Testis (tissue), 2 donors: ENCODE measurements at regions not wholly inside any gene's neighbourhood (a gene's known extent, or its start where the extent isn't known, plus 50 kb on each side); places are given as distances from the start of the nearest gene placed in this dataset.

Experiments used
- DNase-seq: peaks from one replicate; pipeline ENCODE4 v3.0.0-alpha.2; 2019
- H3K27ac ChIP-seq, 2 donors: fragments of 200-600 bp; sonication (generic); one replicate each; pipeline ENCODE4 v1.5.1; 2019
- H3K27me3 ChIP-seq: fragments of 200-600 bp; sonication (generic); one replicate; pipeline ENCODE4 v1.5.1; 2019
- H3K36me3 ChIP-seq: fragments of 200-600 bp; sonication (generic); one replicate; pipeline ENCODE4 v1.5.1; 2017; ENCODE audit warnings: low read depth; ENCODE audit errors: missing control alignments
- H3K4me1 ChIP-seq: fragments of 200-600 bp; sonication (generic); one replicate; pipeline ENCODE4 v1.5.1; 2019
- H3K4me3 ChIP-seq, 2 donors: fragments of 200-600 bp; sonication (generic); one replicate each; pipeline ENCODE4 v1.5.1; 2017 to 2019
- H3K9me3 ChIP-seq: fragments of 200-600 bp; sonication (generic); one replicate; pipeline ENCODE4 v1.5.1; 2017
- POLR2A ChIP-seq: fragments of 450-650 bp; IDR thresholded peaks from one replicate; pipeline ENCODE4 v1.6.1; 2017; ENCODE audit warnings: antibody characterized with exemption, mild to moderate bottlenecking, moderate library complexity
- WGBS, 2 donors: methylation state at CpG; one replicate each; pipeline ENCODE4 v1.1.5; 2018; 5-methylcytosine and 5-hydroxymethylcytosine counted together
- intact Hi-C: fragments of 100-400 bp; cut with DNase I; formaldehyde crosslinking; loops from one replicate; pipeline ENCODE4 v1.15.1; 2023; ENCODE audit warnings: low total_unique reads
- TF ChIP-seq, protein P1 (sequence below), 3 experiments: fragments of 450-650 bp in 2 of 3; fragments of 200-600 bp in 1 of 3; sonication (generic) in 1 of 3; IDR thresholded peaks; one replicate each; pipeline ENCODE4 v1.5.1; 2016 to 2019; ENCODE audit warnings: antibody characterized with exemption in 3 of 3, mild to moderate bottlenecking in 2 of 3, moderate library complexity in 1 of 3

DNA sequence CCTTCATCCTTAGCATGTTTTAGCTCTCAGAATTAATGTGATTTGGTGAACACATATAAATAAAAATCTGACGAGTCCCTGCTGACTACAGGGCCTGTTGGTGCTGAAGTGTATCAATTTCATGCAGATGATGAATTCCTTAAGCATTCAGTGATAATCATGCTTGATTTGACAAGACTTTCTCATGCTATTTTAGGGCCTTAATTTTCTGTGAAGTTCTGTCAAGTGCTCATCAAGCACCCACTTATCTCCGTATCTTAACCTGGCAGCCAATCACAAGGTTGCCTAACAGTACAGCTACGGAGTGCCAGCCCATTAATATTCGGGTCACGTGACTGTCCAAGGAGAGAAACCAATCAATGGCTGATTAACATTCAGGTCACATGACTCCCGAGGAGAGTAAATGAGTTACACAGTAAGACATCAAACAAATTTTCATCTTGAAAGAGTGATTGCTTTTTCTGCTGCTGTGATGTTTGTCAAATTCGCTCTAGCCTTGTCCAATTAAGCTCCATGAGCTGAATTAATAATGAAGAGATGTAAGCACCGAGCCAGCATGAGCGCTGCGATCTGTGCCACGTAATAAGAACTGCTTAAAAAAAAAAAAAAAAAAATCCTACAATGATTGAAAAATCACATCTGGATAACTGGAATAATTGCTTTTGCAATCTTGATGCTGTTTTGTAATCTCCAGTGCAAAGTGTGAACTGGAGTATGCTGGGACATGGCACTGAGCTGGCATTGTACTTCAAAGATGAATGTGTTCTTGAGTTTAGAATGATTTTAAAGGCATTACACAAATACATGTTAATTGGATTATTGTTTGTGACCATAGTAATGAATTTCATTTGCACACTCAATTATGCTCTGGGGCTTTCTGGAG is 104.3 kb upstream of the SPATA31D4 start:
- TF ChIP-seq, protein P1, sequence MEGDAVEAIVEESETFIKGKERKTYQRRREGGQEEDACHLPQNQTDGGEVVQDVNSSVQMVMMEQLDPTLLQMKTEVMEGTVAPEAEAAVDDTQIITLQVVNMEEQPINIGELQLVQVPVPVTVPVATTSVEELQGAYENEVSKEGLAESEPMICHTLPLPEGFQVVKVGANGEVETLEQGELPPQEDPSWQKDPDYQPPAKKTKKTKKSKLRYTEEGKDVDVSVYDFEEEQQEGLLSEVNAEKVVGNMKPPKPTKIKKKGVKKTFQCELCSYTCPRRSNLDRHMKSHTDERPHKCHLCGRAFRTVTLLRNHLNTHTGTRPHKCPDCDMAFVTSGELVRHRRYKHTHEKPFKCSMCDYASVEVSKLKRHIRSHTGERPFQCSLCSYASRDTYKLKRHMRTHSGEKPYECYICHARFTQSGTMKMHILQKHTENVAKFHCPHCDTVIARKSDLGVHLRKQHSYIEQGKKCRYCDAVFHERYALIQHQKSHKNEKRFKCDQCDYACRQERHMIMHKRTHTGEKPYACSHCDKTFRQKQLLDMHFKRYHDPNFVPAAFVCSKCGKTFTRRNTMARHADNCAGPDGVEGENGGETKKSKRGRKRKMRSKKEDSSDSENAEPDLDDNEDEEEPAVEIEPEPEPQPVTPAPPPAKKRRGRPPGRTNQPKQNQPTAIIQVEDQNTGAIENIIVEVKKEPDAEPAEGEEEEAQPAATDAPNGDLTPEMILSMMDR (IDR thresholded peaks at IDR 0.05) = no peak
- no peak for TF ChIP-seq POLR2A
- no peaks in the 10 kb centered on the region for H3K9me3 ChIP-seq
- 63 to 77% methylated on average over 11 of the region's 11 CpGs for WGBS, 2 donors
- H3K4me1 ChIP-seq = no peaks in the 10 kb centered on the region
- DNase-seq = peak; percentile 41
- intact Hi-C loops = no loop called here
- H3K27ac ChIP-seq = no peak overlapping the region
- H3K27me3 ChIP-seq = no peaks in the 10 kb centered on the region
- no peak overlapping the region for H3K4me3 ChIP-seq
- no peaks in the 10 kb centered on the region for H3K36me3 ChIP-seq

DNA sequence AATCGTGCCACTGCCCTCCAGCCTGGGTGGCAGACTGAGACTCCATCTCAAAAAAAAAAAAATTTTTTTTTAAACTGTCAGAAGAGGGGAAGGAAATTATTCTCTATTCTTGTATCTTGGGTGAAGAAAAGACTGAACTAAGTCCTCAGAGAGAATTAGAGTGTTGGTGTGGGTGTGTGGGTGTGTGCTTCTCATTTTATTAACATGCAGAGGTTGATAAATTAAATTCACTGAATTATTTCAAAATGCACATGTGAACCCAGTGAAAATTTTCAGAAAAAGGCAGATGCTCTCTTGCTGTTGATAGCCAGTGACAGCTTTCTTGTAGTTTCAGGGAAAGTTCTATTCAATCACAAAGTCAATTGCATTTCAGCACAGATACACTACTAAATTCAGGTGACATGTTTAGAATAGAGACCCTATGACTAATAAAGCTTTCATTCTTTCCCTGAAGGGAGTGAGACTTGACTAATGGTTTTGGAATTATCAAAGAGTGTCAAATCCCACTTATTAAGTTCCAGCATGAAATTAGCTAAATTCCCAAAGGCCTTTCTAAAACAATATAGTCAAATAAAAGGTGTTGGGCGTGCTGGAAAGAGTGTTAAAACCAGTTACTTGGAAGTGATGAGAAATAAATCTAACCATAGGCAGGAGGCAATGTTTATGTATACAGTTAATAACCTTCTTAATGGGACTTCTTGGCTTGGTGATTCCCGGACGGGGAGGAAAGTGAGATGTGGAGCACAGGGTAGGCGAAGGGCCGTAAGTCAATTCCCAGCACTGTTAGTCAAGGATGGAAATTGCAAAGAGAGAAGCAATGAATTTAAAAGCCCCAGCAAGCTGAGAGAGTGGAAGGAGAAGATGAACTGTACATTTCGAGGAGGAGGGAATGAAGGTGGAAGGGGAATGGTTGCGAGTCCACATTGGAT is 103.2 kb upstream of the SPATA31D4 start:
- 93 to 94% methylated on average over 8 of the region's 8 CpGs for WGBS, 2 donors
- Histone ChIP-seq H3K36me3 (no peaks in the 10 kb centered on the region), H3K9me3 (no peaks in the 10 kb centered on the region), H3K4me1 (peaks cover 4% of the 10 kb centered on the region), H3K27ac (no peak overlapping the region), H3K4me3 (no peak overlapping the region), H3K27me3 (no peaks in the 10 kb centered on the region)
- TF ChIP-seq POLR2A = no peak
- TF ChIP-seq, protein P1 (IDR thresholded peaks at IDR 0.05) = no peak
- intact Hi-C loops = no loop called here
- DNase-seq = no peak

DNA sequence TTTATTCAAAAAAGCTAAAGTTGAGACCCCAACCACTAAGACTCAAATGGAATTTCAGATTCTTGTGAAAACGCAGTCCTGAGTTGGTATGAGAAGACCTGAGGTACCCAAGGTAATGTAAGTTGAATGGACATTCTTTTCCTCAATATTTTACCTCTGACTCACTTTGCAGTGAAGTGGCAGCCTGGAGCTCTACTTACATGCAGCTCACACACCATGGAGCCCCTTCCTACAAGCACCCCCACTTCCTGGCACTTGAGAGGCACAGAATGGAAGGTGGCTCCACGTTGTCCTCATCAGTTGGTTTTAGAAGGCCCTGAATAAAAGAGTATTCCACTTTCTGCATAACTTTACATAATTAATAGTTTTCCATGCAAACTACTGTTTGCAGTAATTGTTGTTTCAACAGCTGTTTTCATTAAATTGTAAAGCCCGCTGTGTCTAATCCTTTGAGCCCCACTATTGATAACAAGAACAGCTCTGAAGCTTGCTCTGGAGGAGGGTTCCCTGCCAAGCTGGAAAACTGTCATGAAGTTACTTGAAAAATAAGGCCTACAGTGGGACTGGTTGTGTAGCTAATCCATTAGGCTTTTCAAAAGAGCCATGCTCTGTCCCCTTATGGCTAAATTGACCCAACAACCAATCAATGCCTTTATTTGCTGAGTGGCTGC is 102.2 kb upstream of the SPATA31D4 start:
- no peak overlapping the region for H3K27ac ChIP-seq
- no peak for DNase-seq
- TF ChIP-seq, protein P1 (IDR thresholded peaks at IDR 0.05) = no peak
- no peak for TF ChIP-seq POLR2A

DNA sequence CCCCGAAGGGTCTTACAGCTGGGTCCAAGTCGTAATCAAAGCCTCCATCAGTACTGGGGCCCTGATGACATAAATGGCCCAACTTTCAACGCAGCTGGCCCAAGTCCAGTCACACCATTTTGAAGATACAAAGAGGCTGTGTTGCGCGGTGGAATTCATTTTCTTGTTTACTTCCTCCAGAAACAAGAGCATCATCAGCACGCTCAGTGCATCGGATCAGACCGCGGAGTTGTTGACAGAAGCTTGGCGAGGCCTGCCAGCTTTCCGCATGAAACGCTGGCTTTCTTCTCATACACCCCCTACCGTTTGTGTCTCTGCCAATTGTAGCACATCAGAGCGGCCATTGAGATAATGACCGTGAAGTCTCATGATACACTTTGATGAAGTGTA is 101.7 kb upstream of the SPATA31D4 start:
- TF ChIP-seq POLR2A = no peak
- TF ChIP-seq, protein P1 (IDR thresholded peaks at IDR 0.05) = no peak
- Histone ChIP-seq H3K9me3 (no peaks in the 10 kb centered on the region), H3K36me3 (no peaks in the 10 kb centered on the region), H3K27ac (no peak overlapping the region), H3K4me1 (peaks cover 4% of the 10 kb centered on the region), H3K27me3 (no peaks in the 10 kb centered on the region), H3K4me3 (no peak overlapping the region)
- DNase-seq = no peak
- intact Hi-C loops = no loop called here
- 79 to 91% methylated on average over 15 of the region's 15 CpGs for WGBS, 2 donors

More for the DNA sequence above, 102.2 kb upstream of the SPATA31D4 start:
- H3K9me3 ChIP-seq = no peaks in the 10 kb centered on the region
- H3K27me3 ChIP-seq = no peaks in the 10 kb centered on the region
- intact Hi-C loops = no loop called here
- WGBS, 2 donors = 83 to 94% methylated on average over 3 of the region's 3 CpGs
- no peaks in the 10 kb centered on the region for H3K36me3 ChIP-seq
- no peak overlapping the region for H3K4me3 ChIP-seq
- H3K4me1 ChIP-seq = peaks cover 4% of the 10 kb centered on the region
